ENCODE measurements at regions not wholly inside any gene's neighbourhood (a gene's known extent, or its start where the extent isn't known, plus 50 kb on each side); places are given as distances from the start of the nearest gene placed in this dataset.

DNA sequence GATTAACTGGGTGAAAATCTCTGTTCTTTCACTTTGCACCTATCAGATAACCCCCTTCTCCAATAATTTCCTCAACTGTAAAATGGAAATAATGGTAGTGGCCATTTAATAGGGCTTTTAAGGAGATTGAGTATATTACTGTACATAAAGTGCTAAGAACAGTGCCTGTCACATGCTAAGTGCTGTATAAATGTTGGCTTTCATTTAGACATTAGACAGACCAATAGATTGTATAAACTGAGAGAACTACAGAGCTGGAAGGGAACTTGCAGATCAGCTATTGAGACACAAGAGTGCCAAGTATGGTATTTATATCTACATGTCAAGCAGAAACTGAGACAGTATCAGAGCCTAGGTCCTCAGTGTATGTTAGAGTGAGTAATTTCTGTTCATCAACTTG, 934.7 kb downstream of the PLA2G4A start:
- Histone ChIP-seq H3K36me3 (ENCODE audit: low read depth) (no peaks in the 10 kb centered on the region), H3K4me1 (ENCODE audit: insufficient read depth, poor library complexity, severe bottlenecking) (no peaks in the 10 kb centered on the region), H3K27me3 (ENCODE audit: insufficient read depth, poor library complexity, severe bottlenecking) (no peaks in the 10 kb centered on the region), H3K27ac (ENCODE audit: poor library complexity, severe bottlenecking) (no peak overlapping the region), H3K9me3 (ENCODE audit: severe bottlenecking) (no peaks in the 10 kb centered on the region), H3K4me3 (ENCODE audit: severe bottlenecking) (no peak overlapping the region)
- ATAC-seq (ENCODE audit: low read depth), result no peak
- TF ChIP-seq, protein P1, sequence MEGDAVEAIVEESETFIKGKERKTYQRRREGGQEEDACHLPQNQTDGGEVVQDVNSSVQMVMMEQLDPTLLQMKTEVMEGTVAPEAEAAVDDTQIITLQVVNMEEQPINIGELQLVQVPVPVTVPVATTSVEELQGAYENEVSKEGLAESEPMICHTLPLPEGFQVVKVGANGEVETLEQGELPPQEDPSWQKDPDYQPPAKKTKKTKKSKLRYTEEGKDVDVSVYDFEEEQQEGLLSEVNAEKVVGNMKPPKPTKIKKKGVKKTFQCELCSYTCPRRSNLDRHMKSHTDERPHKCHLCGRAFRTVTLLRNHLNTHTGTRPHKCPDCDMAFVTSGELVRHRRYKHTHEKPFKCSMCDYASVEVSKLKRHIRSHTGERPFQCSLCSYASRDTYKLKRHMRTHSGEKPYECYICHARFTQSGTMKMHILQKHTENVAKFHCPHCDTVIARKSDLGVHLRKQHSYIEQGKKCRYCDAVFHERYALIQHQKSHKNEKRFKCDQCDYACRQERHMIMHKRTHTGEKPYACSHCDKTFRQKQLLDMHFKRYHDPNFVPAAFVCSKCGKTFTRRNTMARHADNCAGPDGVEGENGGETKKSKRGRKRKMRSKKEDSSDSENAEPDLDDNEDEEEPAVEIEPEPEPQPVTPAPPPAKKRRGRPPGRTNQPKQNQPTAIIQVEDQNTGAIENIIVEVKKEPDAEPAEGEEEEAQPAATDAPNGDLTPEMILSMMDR (IDR thresholded peaks at IDR 0.05; ENCODE audit: poor library complexity, severe bottlenecking), result no peak
- no peak for DNase-seq (ENCODE audit: low spot score)

DNA sequence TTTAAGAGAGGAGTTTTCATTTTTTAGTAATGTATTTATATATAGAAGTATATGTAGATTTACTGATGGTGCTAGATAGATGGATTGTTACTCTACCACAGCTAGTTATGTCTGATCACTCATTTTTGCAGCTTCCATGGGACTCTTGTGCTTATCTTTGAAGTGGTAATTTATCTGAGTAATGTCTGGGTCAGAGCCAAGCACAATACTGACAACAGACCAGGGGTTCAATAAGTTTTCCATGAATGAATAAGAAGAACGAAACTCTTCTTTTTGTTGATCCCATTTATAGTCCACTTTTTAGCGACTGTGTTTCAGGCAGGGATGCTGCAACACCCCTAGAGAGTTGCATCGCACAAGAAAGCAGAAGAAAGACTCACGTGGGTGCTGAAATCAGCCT, 935.2 kb downstream of the PLA2G4A start:
- TF ChIP-seq, protein P1 (IDR thresholded peaks at IDR 0.05; ENCODE audit: poor library complexity, severe bottlenecking), result no peak
- ATAC-seq (ENCODE audit: low read depth) (no peak), DNase-seq (ENCODE audit: low spot score) (no peak)
- Histone ChIP-seq H3K36me3 (ENCODE audit: low read depth) (no peaks in the 10 kb centered on the region), H3K4me3 (ENCODE audit: severe bottlenecking) (no peak overlapping the region), H3K27me3 (ENCODE audit: insufficient read depth, poor library complexity, severe bottlenecking) (no peaks in the 10 kb centered on the region), H3K27ac (ENCODE audit: poor library complexity, severe bottlenecking) (no peak overlapping the region), H3K4me1 (ENCODE audit: insufficient read depth, poor library complexity, severe bottlenecking) (no peaks in the 10 kb centered on the region), H3K9me3 (ENCODE audit: severe bottlenecking) (no peaks in the 10 kb centered on the region)

DNA sequence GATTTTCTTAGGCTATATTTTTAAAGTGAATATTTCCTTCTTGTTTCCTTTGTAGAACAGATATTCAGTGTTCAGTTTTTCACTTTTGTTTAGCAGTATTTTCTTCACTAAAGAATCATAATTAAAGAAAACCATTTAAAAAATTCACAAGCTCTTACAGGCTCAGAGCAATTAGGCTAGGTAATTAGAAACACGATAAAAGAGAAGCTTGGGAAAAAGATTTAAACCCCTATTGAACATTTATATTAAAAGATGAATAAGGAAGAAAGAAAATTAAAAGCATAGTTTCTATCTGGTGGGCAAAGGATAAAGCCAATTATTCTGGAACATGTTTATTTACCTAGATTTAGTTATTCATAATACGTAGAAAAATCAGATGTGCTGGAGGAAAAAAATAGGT, 942.6 kb downstream of the PLA2G4A start:
- H3K27ac ChIP-seq (ENCODE audit: poor library complexity, severe bottlenecking), result no peak overlapping the region
- DNase-seq (ENCODE audit: low spot score) (no peak), ATAC-seq (ENCODE audit: low read depth) (no peak)
- no peak overlapping the region for H3K4me3 ChIP-seq (ENCODE audit: severe bottlenecking)
- H3K9me3 ChIP-seq (ENCODE audit: severe bottlenecking), result peaks cover 2% of the 10 kb centered on the region
- H3K4me1 ChIP-seq (ENCODE audit: insufficient read depth, poor library complexity, severe bottlenecking), result no peaks in the 10 kb centered on the region
- TF ChIP-seq, protein P1 (IDR thresholded peaks at IDR 0.05; ENCODE audit: poor library complexity, severe bottlenecking), result no peak
- H3K36me3 ChIP-seq (ENCODE audit: low read depth), result no peaks in the 10 kb centered on the region
- H3K27me3 ChIP-seq (ENCODE audit: insufficient read depth, poor library complexity, severe bottlenecking), result no peaks in the 10 kb centered on the region

DNA sequence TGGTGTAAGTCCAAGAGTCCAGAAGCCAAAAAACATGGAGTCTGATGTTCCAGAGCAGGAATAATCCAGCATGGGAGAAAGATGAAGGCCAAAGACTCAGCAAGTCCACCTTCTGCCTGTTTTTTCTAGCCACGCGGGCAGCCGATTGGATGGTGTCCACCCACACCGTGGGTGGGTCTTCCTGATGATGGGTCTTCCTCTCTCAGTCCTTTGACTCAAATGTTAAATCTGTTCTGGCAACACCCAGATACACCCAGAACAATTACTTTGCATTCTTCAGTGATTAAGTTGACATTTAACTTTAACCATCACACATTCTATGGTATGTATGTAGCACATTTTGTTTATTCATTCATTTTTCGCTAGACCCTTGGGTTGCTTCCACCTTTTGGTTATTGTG, 944.4 kb downstream of the PLA2G4A start:
- ATAC-seq (ENCODE audit: low read depth), result no peak
- TF ChIP-seq, protein P1 (IDR thresholded peaks at IDR 0.05; ENCODE audit: poor library complexity, severe bottlenecking), result no peak
- Histone ChIP-seq H3K27ac (ENCODE audit: poor library complexity, severe bottlenecking) (no peak overlapping the region), H3K4me3 (ENCODE audit: severe bottlenecking) (no peak overlapping the region), H3K9me3 (ENCODE audit: severe bottlenecking) (peaks cover 2% of the 10 kb centered on the region), H3K27me3 (ENCODE audit: insufficient read depth, poor library complexity, severe bottlenecking) (no peaks in the 10 kb centered on the region), H3K36me3 (ENCODE audit: low read depth) (no peaks in the 10 kb centered on the region), H3K4me1 (ENCODE audit: insufficient read depth, poor library complexity, severe bottlenecking) (no peaks in the 10 kb centered on the region)
- DNase-seq (ENCODE audit: low spot score), result no peak

DNA sequence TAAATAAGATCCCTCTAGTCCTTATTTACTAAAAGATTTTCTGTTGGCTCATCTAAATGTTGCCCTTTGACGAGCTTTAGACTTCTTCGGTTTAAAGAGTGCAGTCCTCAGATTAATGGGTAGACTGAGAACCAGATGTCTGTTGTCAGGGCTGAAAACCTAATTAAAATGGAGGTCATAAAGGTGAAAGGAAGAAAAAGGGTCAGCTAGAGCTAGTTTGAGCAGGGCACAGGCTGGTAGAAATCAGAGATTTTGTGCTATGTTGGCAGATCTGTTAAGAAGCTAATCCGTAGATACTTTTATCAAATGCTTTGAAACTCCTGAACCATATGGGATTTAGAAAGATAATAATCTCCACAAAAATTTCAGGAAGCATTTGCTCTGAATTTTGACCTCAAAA, 959.0 kb downstream of the PLA2G4A start:
- Histone ChIP-seq H3K4me3 (ENCODE audit: severe bottlenecking) (no peak overlapping the region), H3K27ac (ENCODE audit: poor library complexity, severe bottlenecking) (no peak overlapping the region), H3K4me1 (ENCODE audit: insufficient read depth, poor library complexity, severe bottlenecking) (no peaks in the 10 kb centered on the region), H3K27me3 (ENCODE audit: insufficient read depth, poor library complexity, severe bottlenecking) (no peaks in the 10 kb centered on the region), H3K9me3 (ENCODE audit: severe bottlenecking) (no peaks in the 10 kb centered on the region), H3K36me3 (ENCODE audit: low read depth) (no peaks in the 10 kb centered on the region)
- DNase-seq (ENCODE audit: low spot score) (no peak), ATAC-seq (ENCODE audit: low read depth) (no peak)
- TF ChIP-seq, protein P1 (IDR thresholded peaks at IDR 0.05; ENCODE audit: poor library complexity, severe bottlenecking), result no peak
